ENCODE measurements at regions not wholly inside any gene's neighbourhood (a gene's known extent, or its start where the extent isn't known, plus 50 kb on each side); places are given as distances from the start of the nearest gene placed in this dataset.
A peak's percentile ranks its signal among the peaks of the same experiment; 100 is the strongest.

DNA sequence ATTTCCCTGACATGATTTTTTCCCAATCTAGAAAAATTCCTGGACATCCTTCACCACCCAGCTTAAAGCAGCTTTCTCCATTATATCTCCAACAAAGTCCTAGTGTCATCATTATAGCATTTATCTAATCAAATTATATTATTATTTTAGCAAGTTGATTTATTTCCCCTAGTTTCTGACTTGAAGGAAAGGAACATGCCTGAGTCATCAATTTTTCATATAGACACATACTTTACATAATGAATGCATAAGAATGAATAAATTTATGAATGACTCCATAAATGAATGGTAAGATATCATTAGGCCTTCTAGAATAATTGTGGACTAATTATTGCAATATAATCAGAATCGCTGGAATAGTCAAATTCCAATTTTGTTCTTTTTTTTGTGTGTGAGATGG, 79.4 kb upstream of the COL11A1 start:
- WGBS (ENCODE audit: insufficient coverage): no CpG with 5 or more reads among the region's 1 CpG

DNA sequence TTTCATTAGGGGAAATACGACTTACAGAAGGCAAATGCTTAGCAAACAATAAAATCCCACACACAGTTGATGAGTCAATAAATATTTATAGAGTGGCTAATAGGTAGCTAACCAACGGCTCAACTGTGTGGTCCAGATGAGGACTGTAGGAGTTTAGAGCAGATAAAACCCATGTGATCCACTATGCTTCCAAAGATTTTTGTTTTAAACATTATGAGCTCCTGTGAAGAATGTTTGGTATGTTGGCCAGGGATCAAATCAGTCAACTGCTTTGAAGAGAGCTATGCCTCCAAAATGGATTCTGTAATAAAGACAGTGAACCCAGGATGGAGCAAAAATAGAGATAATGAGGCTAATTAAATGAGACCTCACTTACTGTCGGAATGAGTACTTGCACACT, 72.3 kb upstream of the COL11A1 start:
- DNase-seq: peak; percentile 15
- H3K27ac ChIP-seq (ENCODE audit: low read length): no peak overlapping the region
- H3K36me3 ChIP-seq (ENCODE audit: control insufficient read depth, insufficient read depth, low read length): no peaks in the 10 kb centered on the region
- no CpG with 5 or more reads among the region's 3 CpGs for WGBS (ENCODE audit: insufficient coverage)
- H3K27me3 ChIP-seq (ENCODE audit: control insufficient read depth, insufficient read depth, low read length): no peaks in the 10 kb centered on the region
- H3K9me3 ChIP-seq (replicated peaks; ENCODE audit: control insufficient read depth, low read depth, low read length): no peaks in the 10 kb centered on the region
- no peak overlapping the region for H3K4me3 ChIP-seq (ENCODE audit: low read length)
- H3K4me1 ChIP-seq (ENCODE audit: control insufficient read depth, insufficient read depth, low read length): no peaks in the 10 kb centered on the region

More for the DNA sequence above, 79.4 kb upstream of the COL11A1 start:
- Histone ChIP-seq H3K27me3 (ENCODE audit: control insufficient read depth, insufficient read depth, low read length) (no peaks in the 10 kb centered on the region), H3K4me1 (ENCODE audit: control insufficient read depth, insufficient read depth, low read length) (no peaks in the 10 kb centered on the region), H3K9me3 (replicated peaks; ENCODE audit: control insufficient read depth, low read depth, low read length) (no peaks in the 10 kb centered on the region), H3K27ac (ENCODE audit: low read length) (no peak overlapping the region), H3K36me3 (ENCODE audit: control insufficient read depth, insufficient read depth, low read length) (no peaks in the 10 kb centered on the region), H3K4me3 (ENCODE audit: low read length) (no peak overlapping the region)
- no peak for DNase-seq

DNA sequence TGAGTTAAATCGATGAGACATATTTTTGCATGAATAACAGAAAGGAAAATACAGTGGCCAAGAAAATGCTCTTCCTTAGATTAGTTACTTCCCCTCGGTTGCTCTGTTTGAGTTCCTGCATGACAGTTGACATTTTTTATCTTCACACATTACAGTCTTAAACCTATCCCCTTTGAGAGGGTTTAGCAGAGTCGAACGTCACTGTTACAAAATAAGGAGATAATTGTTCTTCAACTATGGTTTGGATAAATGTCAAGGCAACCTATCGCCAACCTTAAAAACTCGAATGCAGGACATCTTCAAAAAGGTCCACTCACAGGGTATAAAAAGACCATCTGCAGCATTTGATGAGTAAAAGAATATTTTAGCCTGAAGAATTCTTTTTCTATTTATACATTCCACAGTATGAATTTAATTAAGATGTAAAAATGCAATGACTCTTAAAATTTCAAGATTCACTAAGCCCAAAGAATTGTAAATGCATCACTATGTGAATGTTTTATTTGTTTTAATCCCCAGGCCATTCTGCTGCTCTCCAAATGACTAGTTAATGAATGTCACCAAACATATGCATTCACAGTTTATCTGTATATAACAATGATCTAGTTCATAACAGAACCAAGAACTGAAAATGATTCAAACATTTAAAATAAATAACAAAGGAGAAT, 68.9 kb upstream of the COL11A1 start:
- 100% methylated on average over 1 of the region's 6 CpGs for WGBS (ENCODE audit: insufficient coverage)
- DNase-seq: no peak

GRCh38 chr1:103171041-103171590, 62.8 kb upstream of the COL11A1 start:
- H3K27ac ChIP-seq (ENCODE audit: low read length): no peak overlapping the region
- no peaks in the 10 kb centered on the region for H3K4me1 ChIP-seq (ENCODE audit: control insufficient read depth, insufficient read depth, low read length)
- H3K36me3 ChIP-seq (ENCODE audit: control insufficient read depth, insufficient read depth, low read length): no peaks in the 10 kb centered on the region
- H3K4me3 ChIP-seq (ENCODE audit: low read length): no peak overlapping the region
- no CpG with 5 or more reads among the region's 1 CpG for WGBS (ENCODE audit: insufficient coverage)
- H3K27me3 ChIP-seq (ENCODE audit: control insufficient read depth, insufficient read depth, low read length): no peaks in the 10 kb centered on the region
- DNase-seq: no peak
- no peaks in the 10 kb centered on the region for H3K9me3 ChIP-seq (replicated peaks; ENCODE audit: control insufficient read depth, low read depth, low read length)

More for the DNA sequence above, 68.9 kb upstream of the COL11A1 start:
- Histone ChIP-seq H3K4me1 (ENCODE audit: control insufficient read depth, insufficient read depth, low read length) (no peaks in the 10 kb centered on the region), H3K27me3 (ENCODE audit: control insufficient read depth, insufficient read depth, low read length) (no peaks in the 10 kb centered on the region), H3K4me3 (ENCODE audit: low read length) (no peak overlapping the region), H3K27ac (ENCODE audit: low read length) (no peak overlapping the region), H3K36me3 (ENCODE audit: control insufficient read depth, insufficient read depth, low read length) (no peaks in the 10 kb centered on the region), H3K9me3 (replicated peaks; ENCODE audit: control insufficient read depth, low read depth, low read length) (no peaks in the 10 kb centered on the region)

DNA sequence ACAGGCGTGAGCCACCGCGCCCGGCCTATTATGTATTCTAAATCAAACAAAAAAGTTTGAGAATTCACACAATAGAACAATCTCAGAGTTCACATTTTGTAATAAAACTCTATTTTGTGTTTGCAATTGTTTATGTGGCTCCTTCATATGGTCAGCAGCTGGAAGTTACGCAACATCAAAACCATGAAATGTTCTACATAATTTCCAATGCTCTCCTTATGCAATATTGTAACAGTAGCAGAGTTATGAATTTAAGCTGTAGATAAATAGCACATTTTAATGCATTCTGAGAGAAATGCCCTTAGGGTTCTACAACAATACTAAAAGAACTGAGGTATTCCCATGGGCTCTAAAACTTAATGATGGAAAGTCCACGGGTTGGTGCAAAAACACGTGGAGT, 62.3 kb upstream of the COL11A1 start:
- Histone ChIP-seq H3K36me3 (ENCODE audit: control insufficient read depth, insufficient read depth, low read length) (no peaks in the 10 kb centered on the region), H3K9me3 (replicated peaks; ENCODE audit: control insufficient read depth, low read depth, low read length) (no peaks in the 10 kb centered on the region), H3K27me3 (ENCODE audit: control insufficient read depth, insufficient read depth, low read length) (no peaks in the 10 kb centered on the region), H3K27ac (ENCODE audit: low read length) (no peak overlapping the region), H3K4me3 (ENCODE audit: low read length) (no peak overlapping the region), H3K4me1 (ENCODE audit: control insufficient read depth, insufficient read depth, low read length) (no peaks in the 10 kb centered on the region)
- 60% methylated on average over 2 of the region's 7 CpGs for WGBS (ENCODE audit: insufficient coverage)
- no peak for DNase-seq

- no peaks in the 10 kb centered on the region for H3K27me3 ChIP-seq (ENCODE audit: control insufficient read depth, insufficient read depth, low read length)
- H3K9me3 ChIP-seq (replicated peaks; ENCODE audit: control insufficient read depth, low read depth, low read length): no peaks in the 10 kb centered on the region
- H3K4me3 ChIP-seq (ENCODE audit: low read length): no peak overlapping the region
- H3K4me1 ChIP-seq (ENCODE audit: control insufficient read depth, insufficient read depth, low read length): no peaks in the 10 kb centered on the region
- WGBS (ENCODE audit: insufficient coverage): no CpG with 5 or more reads among the region's 2 CpGs
- DNase-seq: no peak
- no peak overlapping the region for H3K27ac ChIP-seq (ENCODE audit: low read length)
- H3K36me3 ChIP-seq (ENCODE audit: control insufficient read depth, insufficient read depth, low read length): no peaks in the 10 kb centered on the region
Observed at GRCh38 chr1:103162360-103162759, 54.0 kb upstream of the COL11A1 start.

GRCh38 chr1:103160281-103160680, 52.0 kb upstream of the COL11A1 start:
- WGBS (ENCODE audit: insufficient coverage): no CpG with 5 or more reads among the region's 1 CpG
- Histone ChIP-seq H3K27ac (ENCODE audit: low read length) (no peak overlapping the region), H3K4me3 (ENCODE audit: low read length) (no peak overlapping the region), H3K9me3 (replicated peaks; ENCODE audit: control insufficient read depth, low read depth, low read length) (no peaks in the 10 kb centered on the region), H3K27me3 (ENCODE audit: control insufficient read depth, insufficient read depth, low read length) (no peaks in the 10 kb centered on the region), H3K4me1 (ENCODE audit: control insufficient read depth, insufficient read depth, low read length) (no peaks in the 10 kb centered on the region), H3K36me3 (ENCODE audit: control insufficient read depth, insufficient read depth, low read length) (no peaks in the 10 kb centered on the region)
- no peak for DNase-seq

Measured in muscle of leg (tissue), 3 donors.